Gastrocnemius medialis (tissue), 4 donors: ENCODE measurements at regions not wholly inside any gene's neighbourhood (a gene's known extent, or its start where the extent isn't known, plus 50 kb on each side); places are given as distances from the start of the nearest gene placed in this dataset.

Experiments used
- ATAC-seq, 2 donors: fragments of 150-250 bp; one replicate each; pipeline ENCODE4 v1.9.1; 2016
- DNase-seq, 2 donors: peaks; one replicate each; pipeline ENCODE4 v3.0.0-alpha.2; 2019
- H3K27ac ChIP-seq, 4 donors: fragments of 200-600 bp; sonication (generic); 1 replicate in 1 of 4; 2 replicates in 3 of 4; pipeline ENCODE4 v1.5.1; 2016 to 2018; ENCODE audit warnings: mild to moderate bottlenecking in 2 of 4, moderate library complexity in 1 of 4
- H3K27me3 ChIP-seq, 3 donors: fragments of 200-600 bp; sonication (generic) in 2 of 3; 1 replicate in 1 of 3; 2 replicates in 2 of 3; pipeline versions ENCODE4 v1.5.1 to v1.6.0; 2016 to 2019; ENCODE audit warnings: mild to moderate bottlenecking in 1 of 3, moderate library complexity in 1 of 3
- H3K36me3 ChIP-seq, 2 donors: fragments of 200-600 bp; sonication (generic) in 1 of 2; one replicate each; pipeline ENCODE4 v1.5.1; 2017 to 2018
- H3K4me1 ChIP-seq, 2 donors: fragments of 200-600 bp; sonication (generic) in 1 of 2; one replicate each; pipeline ENCODE4 v1.5.1; 2016 to 2017; ENCODE audit warnings: mild to moderate bottlenecking in 2 of 2
- H3K4me3 ChIP-seq, 4 donors: fragments of 200-600 bp; sonication (generic) in 3 of 4; 1 replicate in 1 of 4; 2 replicates in 3 of 4; pipeline ENCODE4 v1.5.1; 2016 to 2019; ENCODE audit warnings: mild to moderate bottlenecking in 2 of 4
- H3K9me3 ChIP-seq, 3 donors: fragments of 200-600 bp; sonication (generic) in 2 of 3; 1 replicate in 1 of 3; 2 replicates in 2 of 3; pipeline ENCODE4 v1.5.1; 2016 to 2019
- CTCF ChIP-seq, 5 experiments: fragments of 450-650 bp in 3 of 5; fragments of 200-600 bp in 2 of 5; sonication (generic) in 2 of 5; IDR thresholded peaks in 4 of 5; conservative IDR thresholded peaks in 1 of 5; 1 replicate in 4 of 5; 2 replicates in 1 of 5; pipeline ENCODE4 v1.5.1; 2016 to 2019; ENCODE audit warnings: antibody characterized with exemption in 5 of 5, mild to moderate bottlenecking in 3 of 5, moderate library complexity in 3 of 5
- POLR2A ChIP-seq, 2 donors: fragments of 450-650 bp; IDR thresholded peaks; one replicate each; pipeline ENCODE4 v1.6.1; 2017; ENCODE audit warnings: antibody characterized with exemption in 2 of 2, mild to moderate bottlenecking in 2 of 2, moderate library complexity in 2 of 2
- in situ Hi-C, 4 donors: fragments of 200-750 bp; cut with MboI; loops; one replicate each; pipeline versions ENCODE4 v1.15.0 to v1.8.0; 2017; ENCODE audit warnings: low sequenced_read_pairs in 4 of 4
- intact Hi-C: fragments of 100-400 bp; cut with DNase I; formaldehyde crosslinking; loops from one replicate; pipeline ENCODE4 v1.15.1; 2023; ENCODE audit warnings: low total_unique reads

GRCh38 chrX:39591099-39591498 is 506.7 kb downstream of the BCOR start:
- DNase-seq (no peak), ATAC-seq (no peak)
- Histone ChIP-seq H3K27ac (no peak overlapping the region), H3K4me3 (no peak overlapping the region), H3K4me1 (no peaks in the 10 kb centered on the region), H3K27me3 (no peaks in the 10 kb centered on the region), H3K9me3 (no peaks in the 10 kb centered on the region), H3K36me3 (no peaks in the 10 kb centered on the region)
- intact Hi-C loops (no loop called here), in situ Hi-C loops (no loop called here)
- TF ChIP-seq POLR2A (IDR thresholded peaks at IDR 0.05), result no peak
- no peak for TF ChIP-seq CTCF (IDR thresholded peaks at IDR 0.05 in 4 of 5, conservative IDR thresholded peaks at IDR 0.05 in 1 of 5)

GRCh38 chrX:39592776-39593175 is 505.0 kb downstream of the BCOR start:
- Histone ChIP-seq H3K9me3 (no peaks in the 10 kb centered on the region), H3K27me3 (no peaks in the 10 kb centered on the region), H3K36me3 (no peaks in the 10 kb centered on the region), H3K4me1 (no peaks in the 10 kb centered on the region), H3K4me3 (no peak overlapping the region), H3K27ac (no peak overlapping the region)
- intact Hi-C loops (no loop called here), in situ Hi-C loops (no loop called here)
- DNase-seq (no peak), ATAC-seq (no peak)
- TF ChIP-seq POLR2A (IDR thresholded peaks at IDR 0.05) (no peak), CTCF (IDR thresholded peaks at IDR 0.05 in 4 of 5, conservative IDR thresholded peaks at IDR 0.05 in 1 of 5) (no peak)

GRCh38 chrX:39595977-39596376 is 501.8 kb downstream of the BCOR start:
- intact Hi-C loops, result no loop called here
- ATAC-seq (no peak), DNase-seq (no peak)
- Histone ChIP-seq H3K4me1 (no peaks in the 10 kb centered on the region), H3K27ac (no peak overlapping the region), H3K27me3 (no peaks in the 10 kb centered on the region), H3K36me3 (no peaks in the 10 kb centered on the region), H3K9me3 (no peaks in the 10 kb centered on the region), H3K4me3 (no peak overlapping the region)
- TF ChIP-seq POLR2A (IDR thresholded peaks at IDR 0.05) (no peak), CTCF (IDR thresholded peaks at IDR 0.05 in 4 of 5, conservative IDR thresholded peaks at IDR 0.05 in 1 of 5) (no peak)
- in situ Hi-C loops, result no loop called here

- H3K4me1 ChIP-seq, result no peaks in the 10 kb centered on the region
- no peak overlapping the region for H3K4me3 ChIP-seq
- TF ChIP-seq CTCF (IDR thresholded peaks at IDR 0.05 in 4 of 5, conservative IDR thresholded peaks at IDR 0.05 in 1 of 5) (no peak), POLR2A (IDR thresholded peaks at IDR 0.05) (no peak)
- DNase-seq (no peak), ATAC-seq (no peak)
- no peaks in the 10 kb centered on the region for H3K27me3 ChIP-seq
- intact Hi-C loops (no loop called here), in situ Hi-C loops (no loop called here)
- no peak overlapping the region for H3K27ac ChIP-seq
- no peaks in the 10 kb centered on the region for H3K36me3 ChIP-seq
- no peaks in the 10 kb centered on the region for H3K9me3 ChIP-seq
Measured at GRCh38 chrX:39596437-39596836, 501.3 kb downstream of the BCOR start.

- in situ Hi-C loops (no loop called here), intact Hi-C loops (no loop called here)
- Histone ChIP-seq H3K27ac (no peak overlapping the region), H3K27me3 (no peaks in the 10 kb centered on the region), H3K9me3 (no peaks in the 10 kb centered on the region), H3K4me1 (no peaks in the 10 kb centered on the region), H3K36me3 (no peaks in the 10 kb centered on the region), H3K4me3 (no peak overlapping the region)
- DNase-seq (no peak), ATAC-seq (no peak)
- TF ChIP-seq POLR2A (IDR thresholded peaks at IDR 0.05), result no peak
- TF ChIP-seq CTCF (IDR thresholded peaks at IDR 0.05 in 4 of 5, conservative IDR thresholded peaks at IDR 0.05 in 1 of 5), result no peak
Measured at GRCh38 chrX:39599339-39599738, 498.4 kb downstream of the BCOR start.
